Naive thymus-derived CD8-positive, alpha-beta T cell (primary cell): ENCODE measurements at regions not wholly inside any gene's neighbourhood (a gene's known extent, or its start where the extent isn't known, plus 50 kb on each side); places are given as distances from the start of the nearest gene placed in this dataset.

ENCODE experiments used
- ATAC-seq, 2 donors: fragments of 150-1000 bp; cut with Tn5 transposase in 1 of 2; sonication (Bioruptor Pico), chemical (Tn5 transposase) in 1 of 2; 1 replicate in 1 of 2; 2 replicates in 1 of 2; pipeline ENCODE4 v1.10.0; 2021; ENCODE audit warnings: mild to moderate bottlenecking in 2 of 2, moderate library complexity in 2 of 2
- POLR2A ChIA-PET: fragments of 350-600 bp; sonication (Branson Sonifier 250); formaldehyde crosslinking; loops from one replicate; lab custom pipeline; 2021; ENCODE audit warnings: antibody characterized with exemption; lab: Charles Lee
- DNase-seq, 10 donors: peaks; one replicate each; pipeline versions ENCODE4 v3.0.0 to v3.0.0-alpha.2; 2020 to 2022
- H3K27ac Mint-ChIP-seq, 10 donors: one replicate each; pipeline ENCODE4 v1.8.0; 2020 to 2022; ENCODE audit warnings: mild to moderate bottlenecking in 10 of 10, mixed read lengths in 10 of 10, moderate library complexity in 4 of 10, inconsistent platforms in 1 of 10
- H3K27me3 Mint-ChIP-seq, 5 donors: one replicate each; pipeline ENCODE4 v1.8.0; 2021 to 2022; ENCODE audit warnings: mixed read lengths in 5 of 5
- H3K36me3 Mint-ChIP-seq, 3 donors: one replicate each; pipeline ENCODE4 v1.8.0; 2020 to 2022; ENCODE audit warnings: mixed read lengths in 3 of 3, mild to moderate bottlenecking in 2 of 3, inconsistent platforms in 1 of 3
- H3K4me1 Mint-ChIP-seq, 4 donors: one replicate each; pipeline ENCODE4 v1.8.0; 2021 to 2022; ENCODE audit warnings: mixed read lengths in 4 of 4
- H3K4me3 Mint-ChIP-seq, 10 donors: one replicate each; pipeline ENCODE4 v1.8.0; 2020 to 2022; ENCODE audit warnings: mild to moderate bottlenecking in 10 of 10, mixed read lengths in 10 of 10, moderate library complexity in 6 of 10, inconsistent platforms in 1 of 10
- H3K9me3 Mint-ChIP-seq, 9 donors: one replicate each; pipeline ENCODE4 v1.8.0; 2020 to 2022; ENCODE audit warnings: mixed read lengths in 9 of 9, mild to moderate bottlenecking in 3 of 9, inconsistent platforms in 1 of 9, moderate library complexity in 1 of 9

GRCh38 chr12:58995666-58996363 lies 75.5 kb upstream of the LRIG3 start:
- ATAC-seq (no peak), DNase-seq (no peak)
- H3K9me3 Mint-ChIP-seq = peaks cover 0 to 11% (median 0%) of the 10 kb centered on the region in 9 donors
- peaks cover 0 to 4% (median 0%) of the 10 kb centered on the region in 5 donors for H3K27me3 Mint-ChIP-seq
- H3K36me3 Mint-ChIP-seq = no peaks in the 10 kb centered on the region
- POLR2A ChIA-PET = no interaction called here
- no peak overlapping the region for H3K4me3 Mint-ChIP-seq
- H3K4me1 Mint-ChIP-seq = no peaks in the 10 kb centered on the region
- no peak overlapping the region for H3K27ac Mint-ChIP-seq

GRCh38 chr12:58988643-58989344 lies 68.5 kb upstream of the LRIG3 start:
- Mint-ChIP-seq H3K27me3 (peaks cover 0 to 2% (median 0%) of the 10 kb centered on the region in 5 donors), H3K4me1 (no peaks in the 10 kb centered on the region), H3K27ac (no peak overlapping the region), H3K36me3 (no peaks in the 10 kb centered on the region), H3K4me3 (no peak overlapping the region), H3K9me3 (peaks cover 0 to 32% (median 14%) of the 10 kb centered on the region in 9 donors)
- POLR2A ChIA-PET = no interaction called here
- DNase-seq (no peak), ATAC-seq (no peak)

DNA sequence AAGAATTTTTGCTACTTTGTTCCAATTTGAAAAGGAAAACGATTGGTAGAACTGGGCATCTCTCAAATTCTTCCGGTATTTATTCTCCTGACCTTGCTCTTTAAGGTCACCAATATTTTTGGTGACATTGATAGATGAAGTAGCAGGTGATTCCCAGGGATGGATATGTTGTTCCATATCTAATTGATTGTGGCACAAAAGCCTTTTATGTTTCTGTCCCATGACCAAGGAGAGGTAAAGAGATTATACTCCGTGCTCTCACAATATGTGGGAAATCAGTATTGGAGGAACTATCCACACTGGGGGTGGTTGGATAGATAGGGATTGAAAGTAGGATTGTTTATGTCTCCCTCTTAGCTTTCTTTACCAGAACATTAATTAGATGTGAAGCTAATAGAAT lies 61.7 kb upstream of the LRIG3 start:
- no peaks in the 10 kb centered on the region for H3K4me1 Mint-ChIP-seq
- H3K9me3 Mint-ChIP-seq = peaks cover 0 to 15% (median 2%) of the 10 kb centered on the region in 9 donors
- H3K4me3 Mint-ChIP-seq = no peak overlapping the region
- ATAC-seq (no peak), DNase-seq (no peak)
- H3K27me3 Mint-ChIP-seq = peaks cover 0 to 2% (median 0%) of the 10 kb centered on the region in 5 donors
- POLR2A ChIA-PET = no interaction called here
- H3K36me3 Mint-ChIP-seq = no peaks in the 10 kb centered on the region
- H3K27ac Mint-ChIP-seq = no peak overlapping the region

- H3K4me3 Mint-ChIP-seq = no peak overlapping the region
- H3K27me3 Mint-ChIP-seq = peaks cover 0 to 2% (median 0%) of the 10 kb centered on the region in 5 donors
- ATAC-seq (no peak), DNase-seq (no peak)
- no peaks in the 10 kb centered on the region for H3K4me1 Mint-ChIP-seq
- H3K27ac Mint-ChIP-seq = no peak overlapping the region
- no peaks in the 10 kb centered on the region for H3K36me3 Mint-ChIP-seq
- H3K9me3 Mint-ChIP-seq = peaks cover 0 to 15% (median 0%) of the 10 kb centered on the region in 9 donors
- POLR2A ChIA-PET = no interaction called here
Measured at GRCh38 chr12:58980768-58981167, 60.5 kb upstream of the LRIG3 start.

DNA sequence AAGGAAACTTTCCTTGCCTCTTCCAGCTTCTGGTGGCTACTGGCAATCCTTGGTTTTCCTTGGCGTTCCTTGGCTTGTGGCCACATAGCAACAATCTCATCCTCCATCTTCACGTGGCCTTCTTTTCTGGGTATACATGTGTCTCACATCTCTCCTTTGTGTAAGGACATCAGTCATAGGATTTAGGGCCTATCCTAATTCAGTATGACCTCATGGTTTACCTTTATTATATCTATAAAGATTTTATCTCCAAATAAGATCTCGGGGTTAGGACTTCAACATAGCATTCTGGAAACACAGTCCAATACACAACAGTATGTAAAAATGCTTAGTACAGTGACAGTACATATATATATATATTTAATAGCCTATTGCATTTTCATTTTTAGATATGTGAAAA lies 58.4 kb upstream of the LRIG3 start:
- Mint-ChIP-seq H3K9me3 (peaks cover 0 to 2% (median 0%) of the 10 kb centered on the region in 9 donors), H3K27me3 (peaks cover 0 to 4% (median 0%) of the 10 kb centered on the region in 5 donors), H3K4me1 (no peaks in the 10 kb centered on the region), H3K4me3 (no peak overlapping the region), H3K27ac (no peak overlapping the region), H3K36me3 (no peaks in the 10 kb centered on the region)
- ATAC-seq (no peak), DNase-seq (no peak)
- POLR2A ChIA-PET = no interaction called here

DNA sequence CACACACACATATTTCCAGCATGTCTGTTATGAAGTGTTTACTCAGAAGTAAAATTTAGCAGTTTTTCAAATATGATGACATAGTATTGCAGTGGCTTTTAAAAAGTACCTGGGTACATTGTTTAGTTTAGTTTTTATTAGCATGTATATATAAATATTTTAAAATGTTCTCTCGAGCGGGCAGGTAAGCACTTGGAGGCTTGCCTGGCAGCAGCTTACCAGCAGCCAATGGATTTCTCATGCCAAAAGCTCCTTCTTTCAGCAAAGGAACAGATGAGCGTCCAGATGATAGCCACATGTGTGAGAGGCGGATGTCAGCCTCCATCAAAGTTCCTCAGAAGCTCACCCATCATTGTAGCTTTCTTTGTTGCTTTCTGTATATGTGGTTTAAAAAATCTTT lies 57.2 kb upstream of the LRIG3 start:
- H3K27ac Mint-ChIP-seq = no peak overlapping the region
- H3K36me3 Mint-ChIP-seq = no peaks in the 10 kb centered on the region
- peaks cover 0 to 4% (median 0%) of the 10 kb centered on the region in 5 donors for H3K27me3 Mint-ChIP-seq
- no peak overlapping the region for H3K4me3 Mint-ChIP-seq
- peaks cover 0 to 2% (median 0%) of the 10 kb centered on the region in 9 donors for H3K9me3 Mint-ChIP-seq
- DNase-seq = no peak
- H3K4me1 Mint-ChIP-seq = no peaks in the 10 kb centered on the region
- ATAC-seq = no peak
- POLR2A ChIA-PET = no interaction called here

DNA sequence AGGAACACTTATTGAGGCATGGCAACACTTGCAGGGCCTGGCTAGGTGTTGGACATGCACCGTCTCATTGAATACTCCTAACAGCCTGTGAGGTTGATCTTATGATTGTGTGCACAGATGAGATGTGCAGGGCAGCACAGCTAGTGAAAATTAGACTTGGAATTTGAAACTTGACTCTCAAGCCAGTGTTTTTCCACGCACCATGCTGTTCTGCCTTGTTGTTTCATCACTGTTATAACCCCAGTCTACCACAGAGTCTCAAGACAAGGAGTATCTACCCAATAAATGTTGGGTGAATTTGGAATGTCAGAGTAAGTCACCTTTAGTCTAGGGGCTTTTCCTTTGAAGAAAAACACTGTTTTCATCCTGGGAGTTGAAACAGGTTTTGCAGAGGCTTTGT lies 55.8 kb upstream of the LRIG3 start:
- POLR2A ChIA-PET = no interaction called here
- ATAC-seq = no peak
- DNase-seq = no peak
- Mint-ChIP-seq H3K4me3 (no peak overlapping the region), H3K4me1 (no peaks in the 10 kb centered on the region), H3K27me3 (peaks cover 0 to 4% (median 0%) of the 10 kb centered on the region in 5 donors), H3K27ac (no peak overlapping the region), H3K36me3 (no peaks in the 10 kb centered on the region), H3K9me3 (peaks cover 0 to 2% (median 0%) of the 10 kb centered on the region in 9 donors)
